H4 (cell line): ENCODE measurements at regions not wholly inside any gene's neighbourhood (a gene's known extent, or its start where the extent isn't known, plus 50 kb on each side); places are given as distances from the start of the nearest gene placed in this dataset.
"Not testable (repeated sequence)": the region's sequence is repeated elsewhere in the genome, so short reads cannot be mapped to it uniquely, and the experiment has no call there.

Experiments
- DNase-seq: peaks from one replicate; pipeline ENCODE4 v3.0.0-alpha.2; 2015; ENCODE audit warnings: low spot score

- DNase-seq: no peak
Measured at GRCh38 chr7:9036080-9036479, 602.7 kb downstream of the NXPH1 start.

GRCh38 chr7:9071160-9071762 lies 637.9 kb downstream of the NXPH1 start:
- no peak for DNase-seq

DNA sequence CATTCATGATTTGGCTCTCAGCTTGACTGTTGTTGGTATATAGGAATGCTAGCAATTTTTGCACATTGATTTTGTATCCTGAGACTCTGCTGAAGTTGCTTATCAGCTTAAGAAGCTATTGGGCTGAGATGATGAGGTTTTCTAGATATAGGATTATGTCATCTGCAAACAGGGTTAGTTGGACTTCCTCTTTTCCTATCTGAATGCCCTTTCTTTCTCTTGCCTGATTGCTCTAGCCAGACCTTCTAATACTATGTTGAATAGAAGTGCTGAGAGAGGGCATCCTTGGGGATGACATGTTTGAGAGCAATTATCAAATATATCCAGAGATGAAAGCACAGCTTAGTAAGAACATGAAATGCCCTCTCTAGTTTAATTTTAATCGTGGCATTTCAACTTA lies 642.4 kb downstream of the NXPH1 start:
- not testable (repeated sequence) for DNase-seq

- no peak for DNase-seq
Measured at GRCh38 chr7:9082203-9082602, 648.8 kb downstream of the NXPH1 start.

GRCh38 chr7:9083837-9084236 lies 650.4 kb downstream of the NXPH1 start:
- peak; percentile 58 for DNase-seq

DNA sequence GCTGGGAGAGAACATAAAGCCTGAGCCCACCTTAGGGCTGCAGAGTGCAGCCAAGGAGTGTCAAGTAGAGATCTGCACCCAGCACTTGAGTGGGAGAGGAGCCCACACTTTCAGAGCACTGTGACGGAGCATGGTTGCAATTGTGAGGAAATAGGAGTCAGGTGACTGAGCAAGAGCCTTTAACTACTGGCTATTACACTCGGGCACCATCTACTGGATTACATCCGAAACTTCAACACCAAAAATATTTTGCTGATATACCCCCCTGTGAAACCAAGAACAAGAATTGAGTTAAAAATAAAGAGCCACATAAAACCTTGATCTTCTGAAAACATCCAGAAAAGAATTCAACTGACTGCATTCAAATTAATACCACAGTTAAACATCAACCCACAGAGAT lies 657.9 kb downstream of the NXPH1 start:
- peak; percentile 52 for DNase-seq

GRCh38 chr7:9097565-9098060 lies 664.2 kb downstream of the NXPH1 start:
- DNase-seq: peak; percentile 49

DNA sequence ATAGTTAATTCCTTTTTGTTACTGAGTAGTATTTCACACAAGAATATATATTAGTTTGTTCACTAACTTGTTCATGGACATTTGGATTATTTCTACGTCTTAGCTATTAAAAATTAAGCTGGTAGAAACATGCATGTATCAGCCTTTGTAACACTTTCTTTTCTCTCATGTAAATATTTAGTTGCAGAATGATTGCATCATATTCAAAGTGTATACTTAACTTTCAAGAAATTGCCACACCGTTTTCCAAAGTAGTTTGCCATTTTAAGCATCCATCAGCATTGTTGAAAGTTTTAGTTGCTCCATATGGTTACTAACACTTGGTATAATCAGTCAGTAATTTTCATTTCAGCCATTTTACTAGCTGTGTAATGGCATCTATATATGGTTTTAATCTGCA lies 666.9 kb downstream of the NXPH1 start:
- peak; percentile 48 for DNase-seq

- no peak for DNase-seq
Measured at GRCh38 chr7:9102846-9103245, 669.4 kb downstream of the NXPH1 start.

DNA sequence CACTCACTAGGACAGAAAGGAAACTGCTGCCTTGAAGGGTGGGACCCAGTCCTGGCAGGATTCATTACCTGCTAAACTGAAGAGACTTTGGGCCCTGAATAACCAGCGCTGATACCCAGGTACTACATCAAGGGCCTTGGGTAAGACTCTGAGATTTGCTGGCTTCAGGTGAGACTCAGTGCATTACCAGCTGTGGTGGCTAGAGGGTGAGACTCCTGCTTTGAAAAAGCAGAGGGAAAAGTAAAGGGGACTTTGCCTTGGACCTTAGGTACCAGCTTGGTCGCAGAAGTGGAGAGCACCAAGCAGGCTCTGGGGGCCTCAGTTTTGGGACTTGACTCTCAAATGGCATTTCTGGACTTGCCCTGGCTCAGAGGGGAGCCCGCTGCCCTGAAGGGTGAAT lies 673.3 kb downstream of the NXPH1 start:
- no peak for DNase-seq

DNA sequence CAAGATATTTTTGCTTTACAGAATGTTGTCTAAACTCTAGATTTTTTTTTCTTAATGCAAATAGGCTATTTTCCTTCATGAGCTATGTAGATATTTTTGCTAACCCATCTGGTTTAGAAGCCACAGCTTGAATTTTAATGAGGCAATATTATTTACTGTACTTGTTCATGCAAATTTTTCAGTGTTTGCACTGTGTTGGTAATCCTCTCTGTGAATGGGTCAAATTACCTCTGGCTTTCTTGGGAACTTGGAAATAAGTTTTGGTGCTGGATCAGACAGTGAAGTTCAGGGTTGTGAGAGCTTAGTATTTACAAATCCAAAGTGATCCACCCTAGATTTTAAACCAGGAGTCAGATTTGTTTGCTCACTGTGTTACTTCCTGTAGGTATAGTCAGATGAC lies 686.9 kb downstream of the NXPH1 start:
- DNase-seq: no peak

DNA sequence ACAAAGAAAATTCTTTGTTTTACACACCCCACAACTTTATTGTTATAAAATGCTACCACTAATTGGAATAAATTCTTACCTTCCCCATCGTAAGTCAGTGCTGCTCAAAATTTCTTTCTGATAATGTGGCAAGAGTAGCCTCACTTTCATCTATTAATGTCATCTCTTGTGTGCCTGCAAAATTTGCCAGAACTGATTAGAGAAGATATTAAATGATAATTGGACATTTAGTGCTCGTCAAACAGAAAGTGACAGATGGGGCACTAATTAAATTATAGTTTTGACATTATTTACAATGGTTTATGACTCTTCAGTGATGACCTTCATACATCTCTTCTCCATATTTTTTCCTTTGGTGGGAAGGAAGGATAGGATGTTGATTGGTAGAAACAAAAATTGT lies 690.9 kb downstream of the NXPH1 start:
- no peak for DNase-seq

- no peak for DNase-seq
Measured at GRCh38 chr7:9125246-9125645, 691.8 kb downstream of the NXPH1 start.

DNA sequence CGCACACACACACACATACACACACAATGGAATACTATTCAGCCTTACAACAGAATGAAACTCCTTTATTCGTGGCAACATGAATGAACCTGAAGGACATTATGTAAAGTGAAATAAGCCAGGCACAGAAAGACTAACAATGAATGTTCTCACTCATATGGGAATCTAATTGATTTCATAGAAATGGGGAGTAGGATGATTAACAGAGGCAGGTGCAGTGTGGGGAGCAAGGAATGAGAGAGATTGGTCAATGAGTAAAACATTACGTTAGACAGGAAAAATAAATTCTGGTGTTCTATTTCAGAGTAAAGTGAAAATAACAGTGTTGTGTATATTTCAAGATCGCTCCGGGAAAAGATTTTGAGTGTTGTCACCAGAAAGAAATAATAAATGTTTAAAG lies 694.5 kb downstream of the NXPH1 start:
- no peak for DNase-seq

DNA sequence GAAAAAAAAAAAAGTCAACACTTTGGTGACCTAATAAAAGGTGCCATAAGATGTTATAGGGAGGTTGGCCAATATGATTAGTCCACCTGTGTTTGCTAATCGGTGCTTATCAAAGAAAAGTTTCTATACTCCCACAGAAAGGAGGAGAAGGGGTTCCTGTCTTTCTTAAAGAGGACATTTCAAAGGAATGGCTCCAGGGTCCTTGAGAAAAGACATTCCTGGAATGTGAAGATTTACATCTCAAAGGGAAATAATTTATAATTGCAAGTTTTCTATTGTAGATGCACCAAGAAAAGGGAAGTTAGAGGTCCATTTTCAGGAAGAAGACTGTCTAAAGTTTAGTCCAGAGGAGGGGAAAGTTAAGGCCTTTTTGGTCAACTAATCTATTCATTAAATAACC lies 715.3 kb downstream of the NXPH1 start:
- DNase-seq: no peak

GRCh38 chr7:9149499-9150082 lies 716.2 kb downstream of the NXPH1 start:
- DNase-seq: peak; percentile 87

- DNase-seq: peak; percentile 27
Measured at GRCh38 chr7:9163691-9164090, 730.3 kb downstream of the NXPH1 start.

DNA sequence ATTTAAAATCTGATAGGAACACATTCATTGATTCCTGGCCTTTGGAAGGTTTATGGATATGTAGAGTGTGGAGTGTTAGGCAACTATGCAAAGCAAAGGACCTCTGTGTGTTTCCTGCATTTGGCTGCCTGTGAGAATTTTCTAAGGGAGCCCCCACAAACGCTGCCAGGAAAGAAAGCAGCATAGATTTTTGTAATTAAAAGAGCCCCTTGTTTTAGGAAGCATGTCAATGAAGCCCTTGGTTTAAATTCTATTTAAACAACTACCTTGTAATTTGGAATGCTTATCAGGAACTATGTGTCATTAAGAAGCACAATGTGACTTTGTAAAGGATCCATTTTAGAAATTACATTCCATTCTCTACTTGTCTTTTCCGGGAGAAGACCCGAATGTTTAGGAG lies 742.5 kb downstream of the NXPH1 start:
- no peak for DNase-seq

- DNase-seq: no peak
Measured at GRCh38 chr7:9181356-9181755, 747.9 kb downstream of the NXPH1 start.

DNA sequence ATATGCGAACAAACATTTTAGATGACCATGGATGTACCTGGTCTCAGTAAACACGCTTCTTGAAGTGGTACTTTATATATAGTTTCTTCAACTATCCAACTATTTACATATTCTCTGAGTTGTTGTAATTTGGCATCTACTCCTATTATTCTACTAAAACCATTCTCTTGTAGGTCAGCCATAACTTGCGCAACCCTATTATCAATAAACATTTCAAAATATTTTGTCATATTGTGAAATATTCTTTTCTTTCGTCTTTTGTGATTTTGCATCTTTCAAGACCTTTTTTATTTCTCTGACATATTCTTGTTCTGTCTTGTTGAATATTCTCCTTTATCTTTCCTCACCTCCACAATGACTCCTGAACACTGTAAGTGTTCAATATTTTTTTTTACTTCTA lies 753.3 kb downstream of the NXPH1 start:
- no peak for DNase-seq

DNA sequence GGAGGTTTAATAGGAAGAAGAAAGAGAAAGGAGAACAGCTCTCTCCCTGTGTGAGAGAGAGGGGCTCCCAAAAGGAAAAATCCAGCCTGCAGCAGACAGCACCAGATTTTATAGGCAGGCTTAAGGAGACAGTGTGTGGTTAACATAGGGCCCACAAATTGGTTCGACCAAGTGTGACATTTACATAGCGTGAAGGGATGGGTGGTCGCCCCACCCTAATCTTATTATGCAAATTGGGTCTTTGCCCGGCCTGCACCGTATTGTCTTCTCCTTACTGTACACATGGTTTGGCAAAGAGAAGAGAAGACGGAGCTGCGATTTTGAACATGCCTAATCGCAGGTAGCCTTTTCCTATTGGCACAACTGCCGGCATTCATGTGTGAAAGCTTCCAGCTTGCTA lies 756.3 kb downstream of the NXPH1 start:
- DNase-seq: no peak

DNA sequence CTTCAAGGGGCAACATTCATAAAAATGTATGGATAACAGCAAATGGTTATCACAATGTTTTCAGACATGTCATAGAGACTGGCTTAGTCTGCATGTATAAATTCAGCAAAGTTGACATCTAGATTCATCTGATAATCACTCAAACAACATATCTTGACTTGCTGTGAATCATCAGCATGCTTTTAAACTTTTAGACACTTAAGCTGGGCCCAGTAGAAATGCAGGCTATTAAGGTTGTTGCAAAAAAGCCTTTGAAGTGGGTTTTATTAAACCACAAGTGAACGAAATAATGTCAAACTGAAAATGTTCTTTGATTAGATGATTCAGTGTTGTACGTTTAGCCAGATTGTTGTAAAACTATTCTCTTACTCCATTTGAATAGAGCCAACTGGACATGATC lies 759.6 kb downstream of the NXPH1 start:
- DNase-seq: peak; percentile 90

GRCh38 chr7:9200626-9201025 lies 767.2 kb downstream of the NXPH1 start:
- DNase-seq: no peak

DNA sequence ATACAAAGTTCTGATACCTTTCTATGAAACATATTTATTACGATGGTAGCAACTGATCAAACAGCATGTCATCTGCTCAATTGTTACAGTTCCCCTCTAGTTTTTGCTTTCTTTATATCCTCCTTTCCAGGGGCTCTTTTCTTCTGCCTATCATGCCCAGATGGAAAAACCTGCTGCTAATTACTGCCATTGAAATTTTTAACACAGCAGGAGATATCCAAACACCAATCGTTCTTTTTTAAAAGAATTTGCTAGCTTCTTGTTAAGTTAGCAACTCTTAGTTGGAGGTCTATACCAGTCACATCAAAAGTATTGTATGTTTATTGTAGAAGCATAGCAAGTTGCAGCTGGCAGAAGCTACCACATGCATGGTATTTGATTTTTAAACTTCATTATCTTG lies 768.5 kb downstream of the NXPH1 start:
- DNase-seq: no peak
